ENCODE measurements at regions not wholly inside any gene's neighbourhood (a gene's known extent, or its start where the extent isn't known, plus 50 kb on each side); places are given as distances from the start of the nearest gene placed in this dataset.
A peak's percentile ranks its signal among the peaks of the same experiment; 100 is the strongest.
"Not testable (repeated sequence)": the region's sequence is repeated elsewhere in the genome, so short reads cannot be mapped to it uniquely, and the experiment has no call there.

GRCh38 chr12:105888696-105889095, 250.1 kb downstream of the NUAK1 start:
- H3K27ac ChIP-seq = no peak overlapping the region

GRCh38 chr12:105892362-105892910, 246.3 kb downstream of the NUAK1 start:
- Histone ChIP-seq H3K4me3 (no peak overlapping the region), H3K27ac (no peak overlapping the region)

More at GRCh38 chr12:105888696-105889095, 250.1 kb downstream of the NUAK1 start:
- H3K4me3 ChIP-seq = no peak overlapping the region

GRCh38 chr12:105895197-105895832, 243.4 kb downstream of the NUAK1 start:
- H3K27ac ChIP-seq = peak overlapping the region in 1 of 21 experiments; percentile 66
- not testable (repeated sequence) for H3K4me3 ChIP-seq

- Histone ChIP-seq H3K4me3 (no peak overlapping the region), H3K27ac (peak overlapping the region in 9 of 21 experiments; percentile 2 to 68 (median 43))
These were observed 241.4 kb downstream of the NUAK1 start for GRCh38 chr12:105897311-105897725.

- not testable (repeated sequence) for H3K4me3 ChIP-seq
- H3K27ac ChIP-seq = peak overlapping the region in 4 of 21 experiments; percentile 2 to 68 (median 32)
These were observed 240.5 kb downstream of the NUAK1 start for GRCh38 chr12:105898271-105898670.

GRCh38 chr12:105899589-105899988, 239.2 kb downstream of the NUAK1 start:
- H3K27ac ChIP-seq = peak overlapping the region in 1 of 21 experiments; percentile 6
- no peak overlapping the region for H3K4me3 ChIP-seq

GRCh38 chr12:105906561-105906960, 232.2 kb downstream of the NUAK1 start:
- Histone ChIP-seq H3K27ac (no peak overlapping the region), H3K4me3 (no peak overlapping the region)

GRCh38 chr12:105907982-105908381, 230.8 kb downstream of the NUAK1 start:
- Histone ChIP-seq H3K27ac (no peak overlapping the region), H3K4me3 (no peak overlapping the region)

GRCh38 chr12:105910030-105910429, 228.7 kb downstream of the NUAK1 start:
- Histone ChIP-seq H3K27ac (no peak overlapping the region), H3K4me3 (no peak overlapping the region)

- no peak overlapping the region for H3K27ac ChIP-seq
These were observed 226.8 kb downstream of the NUAK1 start for GRCh38 chr12:105911966-105912365.

GRCh38 chr12:105912882-105913678, 225.7 kb downstream of the NUAK1 start:
- H3K27ac ChIP-seq = peak overlapping the region in 10 of 21 experiments; percentile 12 to 67 (median 46)

More at GRCh38 chr12:105911966-105912365, 226.8 kb downstream of the NUAK1 start:
- H3K4me3 ChIP-seq = no peak overlapping the region

GRCh38 chr12:105915997-105916759, 222.6 kb downstream of the NUAK1 start:
- peak overlapping the region in 1 of 21 experiments; percentile 66 for H3K27ac ChIP-seq
- H3K4me3 ChIP-seq = no peak overlapping the region

More at GRCh38 chr12:105912882-105913678, 225.7 kb downstream of the NUAK1 start:
- H3K4me3 ChIP-seq = no peak overlapping the region

GRCh38 chr12:105916760-105917039, 222.1 kb downstream of the NUAK1 start:
- H3K4me3 ChIP-seq = no peak overlapping the region

GRCh38 chr12:105920161-105920684, 218.5 kb downstream of the NUAK1 start:
- H3K4me3 ChIP-seq = no peak overlapping the region
- H3K27ac ChIP-seq = peak overlapping the region in 10 of 21 experiments; percentile 40 to 74 (median 57)

More at GRCh38 chr12:105916760-105917039, 222.1 kb downstream of the NUAK1 start:
- no peak overlapping the region for H3K27ac ChIP-seq

GRCh38 chr12:105921055-105921454, 217.7 kb downstream of the NUAK1 start:
- Histone ChIP-seq H3K27ac (peak overlapping the region in 3 of 21 experiments; percentile 45 to 68 (median 46)), H3K4me3 (no peak overlapping the region)

- Histone ChIP-seq H3K27ac (peak overlapping the region in 2 of 21 experiments; percentile 5 to 68), H3K4me3 (no peak overlapping the region)
These were observed 216.7 kb downstream of the NUAK1 start for GRCh38 chr12:105921872-105922669.

- Histone ChIP-seq H3K27ac (peak overlapping the region in 2 of 21 experiments; percentile 45 to 68), H3K4me3 (no peak overlapping the region)
These were observed 216.1 kb downstream of the NUAK1 start for GRCh38 chr12:105922670-105923102.

- Histone ChIP-seq H3K4me3 (no peak overlapping the region), H3K27ac (no peak overlapping the region)
These were observed 214.1 kb downstream of the NUAK1 start for GRCh38 chr12:105924526-105925208.

Measured in skin epidermis (tissue), 12 donors.